Suppressor macrophage treated with lipopolysaccharide for 1 hour (primary cell): ENCODE measurements at regions not wholly inside any gene's neighbourhood (a gene's known extent, or its start where the extent isn't known, plus 50 kb on each side); places are given as distances from the start of the nearest gene placed in this dataset.

Experiments
- DNase-seq, 3 donors: peaks; one replicate each; pipeline ENCODE4 v3.0.0-alpha.2; 2020 to 2022

DNA sequence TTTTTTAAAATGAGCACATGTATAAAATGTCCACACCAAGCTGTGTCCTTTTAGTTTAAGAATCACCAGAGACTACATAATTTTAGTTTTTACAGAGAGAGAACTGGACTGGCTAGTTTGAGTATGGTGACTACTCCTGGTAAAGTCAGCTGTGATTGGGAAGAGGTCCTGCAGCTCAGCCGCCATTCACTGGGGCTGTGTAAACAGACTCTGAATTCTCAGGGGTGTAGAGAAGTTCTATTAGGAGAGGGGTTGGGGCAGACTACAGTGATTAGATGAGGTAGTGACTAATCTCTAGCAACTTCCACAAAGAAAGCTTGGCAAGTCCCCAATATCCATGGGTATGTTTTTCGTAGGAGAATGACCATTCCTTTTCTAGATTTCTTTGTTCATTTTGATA lies 341.2 kb upstream of the MAP3K7 start:
- DNase-seq, result no peak

- DNase-seq, result no peak
Measured at GRCh38 chr6:90925726-90926125, 338.9 kb upstream of the MAP3K7 start.

- DNase-seq, result no peak
Measured at GRCh38 chr6:90922325-90922724, 335.5 kb upstream of the MAP3K7 start.

- no peak for DNase-seq
Measured at GRCh38 chr6:90918361-90918760, 331.5 kb upstream of the MAP3K7 start.

DNA sequence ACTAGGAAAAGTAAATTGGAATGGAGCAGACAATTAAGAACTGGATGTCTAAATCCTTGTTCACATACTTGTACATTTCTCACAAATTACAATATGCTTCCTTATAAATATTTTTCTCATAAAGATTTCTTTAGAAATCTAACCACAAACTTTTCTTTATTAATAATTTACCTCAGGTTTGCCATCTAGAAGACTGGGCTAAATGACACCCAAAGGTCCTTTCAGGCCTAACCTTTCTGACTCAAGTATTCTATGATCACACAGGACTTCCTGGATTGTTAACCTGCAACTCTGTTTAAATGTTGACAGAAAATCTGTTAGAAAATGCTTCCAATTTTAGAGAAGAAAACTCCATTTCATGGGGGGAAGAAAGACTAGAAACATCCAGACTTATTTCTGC lies 330.5 kb upstream of the MAP3K7 start:
- DNase-seq, result no peak

- DNase-seq, result no peak
Measured at GRCh38 chr6:90916968-90917367, 330.1 kb upstream of the MAP3K7 start.

DNA sequence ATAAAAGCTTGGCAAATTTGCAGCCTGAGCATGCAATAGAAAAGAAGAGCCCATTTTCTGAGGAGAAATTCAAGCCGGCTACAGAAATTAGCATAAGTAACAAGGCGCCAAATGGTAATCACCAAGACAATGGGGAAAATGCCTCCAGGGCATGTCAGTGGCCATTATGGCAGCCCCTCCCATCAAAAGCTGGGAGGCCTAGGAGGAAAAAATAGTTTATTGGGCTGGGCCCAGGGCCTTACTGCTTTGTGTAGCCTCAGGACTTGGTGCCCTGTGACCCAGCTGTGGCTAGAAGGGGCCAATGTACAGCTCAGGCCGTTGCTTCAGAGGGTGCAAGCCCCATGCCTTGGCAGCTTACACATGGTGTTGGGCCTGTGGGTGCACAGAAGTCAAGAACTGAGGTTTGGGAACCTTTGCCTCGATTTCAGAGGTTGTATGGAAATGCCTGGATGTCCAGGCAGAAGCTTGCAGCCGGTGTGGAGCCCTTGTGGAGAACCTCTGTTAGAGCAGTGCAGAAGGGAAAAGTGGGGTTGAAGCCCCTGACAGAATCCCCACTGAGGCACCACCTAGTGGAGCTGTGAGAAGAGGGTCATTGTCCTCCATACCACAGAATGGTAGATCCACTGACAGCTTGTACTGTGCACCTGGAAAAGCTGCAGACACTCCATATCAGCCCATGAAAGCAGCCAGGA lies 328.5 kb upstream of the MAP3K7 start:
- DNase-seq, result no peak

- no peak for DNase-seq
Measured at GRCh38 chr6:90914312-90914711, 327.4 kb upstream of the MAP3K7 start.

DNA sequence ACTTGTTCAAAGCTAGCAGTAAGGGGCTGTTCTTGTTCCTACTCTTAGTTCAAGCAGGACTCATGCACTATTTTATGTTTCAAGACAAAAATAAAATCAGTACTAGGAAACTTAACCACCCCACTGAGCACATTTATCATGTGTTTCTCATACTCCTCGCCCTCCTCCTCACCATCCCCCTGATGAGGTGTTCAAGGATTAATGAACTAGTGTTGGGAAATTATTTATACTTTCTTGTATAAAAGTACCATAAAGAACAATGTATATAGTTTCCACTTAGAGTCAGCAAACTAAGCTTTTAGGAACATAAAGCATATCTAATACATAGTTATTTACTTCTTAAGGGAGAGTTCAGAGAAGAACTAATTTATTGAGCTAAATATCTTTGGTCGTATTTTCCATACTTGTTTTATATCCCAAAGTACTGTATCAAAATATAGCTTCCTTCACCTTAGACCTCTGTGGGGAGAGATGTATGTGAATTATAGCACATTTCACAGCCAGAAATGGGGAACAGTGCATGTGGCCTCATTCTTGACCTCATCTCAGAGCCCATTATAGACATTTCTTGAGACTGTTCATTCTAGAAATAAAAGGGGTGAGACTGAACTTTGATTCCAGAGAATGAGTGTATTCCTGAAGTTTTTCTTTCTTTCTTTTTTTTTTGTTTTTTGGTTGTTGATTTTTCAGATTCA lies 326.5 kb upstream of the MAP3K7 start:
- DNase-seq, result no peak

DNA sequence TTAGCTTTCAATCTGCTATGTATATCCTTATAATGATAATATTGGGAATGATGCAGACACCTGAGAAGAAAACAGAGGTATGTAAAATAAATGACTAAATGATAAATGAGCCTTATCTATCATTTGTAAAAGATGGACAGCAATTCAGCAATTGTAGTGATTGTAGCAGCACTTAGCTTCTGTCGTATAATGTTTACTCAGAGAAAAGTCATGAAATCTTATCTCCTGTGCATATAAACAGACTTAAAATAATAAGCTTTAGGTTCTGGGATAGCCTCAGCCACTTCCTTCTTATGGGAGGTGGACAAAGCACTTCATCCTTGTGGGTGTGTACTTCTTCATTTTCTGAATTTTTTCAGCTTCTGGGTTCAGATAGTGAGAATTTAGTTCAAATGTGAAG lies 324.8 kb upstream of the MAP3K7 start:
- DNase-seq, result no peak

DNA sequence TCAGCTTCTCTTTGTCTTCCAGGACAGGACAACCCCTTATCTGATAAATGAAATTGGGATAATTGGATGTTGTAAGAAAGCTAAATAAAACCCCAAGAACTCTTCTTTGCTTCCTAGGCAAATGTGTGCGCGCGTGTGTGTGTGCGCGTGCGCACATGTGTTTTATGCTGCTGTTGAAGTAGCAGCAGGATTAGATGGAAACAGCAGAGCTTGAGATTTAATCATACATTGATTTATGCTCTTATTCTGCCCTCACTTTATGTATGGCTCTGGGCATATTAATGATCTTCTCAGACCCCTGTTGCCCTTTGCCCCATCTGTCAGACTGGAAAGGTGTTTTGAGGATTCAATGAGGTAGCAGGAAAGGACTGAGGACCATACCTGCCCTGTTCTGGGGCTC lies 324.0 kb upstream of the MAP3K7 start:
- no peak for DNase-seq

- DNase-seq, result no peak
Measured at GRCh38 chr6:90907931-90908655, 321.2 kb upstream of the MAP3K7 start.

- no peak for DNase-seq
Measured at GRCh38 chr6:90905351-90905750, 318.5 kb upstream of the MAP3K7 start.

DNA sequence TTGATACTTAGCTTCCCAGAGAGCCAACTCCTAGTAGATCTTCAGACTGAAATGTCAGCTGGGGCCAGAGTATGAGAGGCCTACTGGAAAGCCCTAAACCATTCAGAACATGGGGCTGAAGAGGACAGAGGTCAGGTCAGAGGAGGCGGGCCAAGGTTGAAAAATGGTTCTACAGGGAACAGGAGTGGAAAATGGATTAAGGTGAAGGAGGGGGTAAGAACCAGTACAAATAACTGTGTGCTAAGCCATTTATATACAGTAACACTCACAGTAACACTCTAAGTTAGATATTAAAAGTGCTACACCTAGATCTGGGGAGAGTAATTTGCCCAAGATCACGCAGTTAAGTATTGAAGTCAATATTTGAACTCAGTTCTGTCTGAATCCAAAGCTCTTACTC lies 313.2 kb upstream of the MAP3K7 start:
- DNase-seq, result no peak

GRCh38 chr6:90898763-90899162 lies 311.9 kb upstream of the MAP3K7 start:
- no peak for DNase-seq

- no peak for DNase-seq
Measured at GRCh38 chr6:90896075-90896547, 309.2 kb upstream of the MAP3K7 start.

DNA sequence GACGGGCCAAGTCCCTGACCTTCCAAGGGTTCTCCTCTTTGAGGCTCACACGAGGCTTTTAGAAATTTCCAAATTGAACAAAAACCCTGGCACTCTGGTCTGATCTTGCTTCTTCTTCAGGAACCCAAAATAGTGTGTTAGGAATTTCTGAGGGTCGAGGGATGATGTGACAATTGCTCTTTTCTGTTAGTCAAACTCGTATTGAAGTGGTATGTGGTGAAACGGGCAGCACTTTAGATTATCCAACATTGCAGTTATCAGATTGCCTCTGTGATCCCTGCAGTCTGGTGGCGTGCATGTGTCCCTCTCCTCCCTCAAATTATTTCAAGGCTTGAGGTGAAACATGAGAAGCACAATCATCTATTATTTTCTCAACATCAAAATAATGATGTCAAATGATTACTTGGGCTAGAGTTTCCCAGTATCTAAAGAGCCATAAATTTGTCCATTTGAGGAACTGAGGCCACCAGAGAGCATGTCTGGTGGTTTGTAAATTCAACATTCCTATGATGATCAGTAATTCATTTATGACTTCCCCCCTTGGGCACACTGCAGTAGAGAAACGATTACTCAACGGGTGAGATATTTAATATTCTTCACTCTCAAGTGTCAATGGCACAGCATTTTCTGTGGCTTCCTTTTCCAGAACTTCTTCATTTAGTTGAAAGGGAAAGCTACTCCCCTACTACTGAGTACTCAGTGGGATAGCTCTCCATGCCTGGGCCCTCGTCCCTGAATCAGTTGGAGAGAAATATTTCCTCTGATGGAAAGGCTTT lies 308.6 kb upstream of the MAP3K7 start:
- DNase-seq, result no peak

DNA sequence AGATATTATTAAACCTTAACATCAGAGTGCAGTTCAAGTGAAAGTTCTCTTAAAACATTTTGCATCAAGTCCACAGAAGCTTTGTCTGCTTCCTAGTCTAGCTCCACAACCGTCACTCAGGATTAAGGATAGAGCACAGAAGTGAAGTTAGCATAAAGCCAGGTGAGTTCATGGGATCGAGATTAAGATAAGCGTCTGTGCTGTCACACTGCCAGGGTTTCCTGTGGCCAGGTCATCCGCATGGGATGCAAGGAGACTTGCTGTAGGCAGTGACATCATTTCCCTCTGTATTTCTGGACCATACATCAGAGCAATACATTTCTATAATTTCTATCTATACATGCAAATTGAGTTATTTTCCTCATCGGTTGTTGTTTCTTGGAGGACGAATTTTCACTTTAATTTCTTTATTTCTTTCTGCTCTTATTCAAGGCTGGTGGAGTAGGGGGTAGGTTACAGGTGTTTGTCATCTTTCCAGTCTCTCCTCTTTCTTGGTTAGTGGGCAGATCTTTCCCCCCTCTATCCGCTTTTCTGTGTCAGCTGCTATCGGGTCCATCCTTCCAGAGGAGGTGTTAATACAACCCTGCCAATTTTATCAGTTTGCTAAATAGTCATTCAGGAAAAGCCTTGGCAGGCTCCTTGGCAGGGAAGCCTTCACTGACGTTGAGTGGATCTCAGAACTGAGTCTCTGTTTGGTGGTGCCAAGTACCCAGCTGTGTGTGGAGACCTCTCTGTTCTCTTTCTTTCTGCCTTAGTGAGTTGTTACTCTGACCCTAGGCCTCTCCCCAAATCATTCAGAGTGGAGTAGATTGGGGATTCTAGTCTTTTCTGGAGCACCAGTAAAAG lies 307.6 kb upstream of the MAP3K7 start:
- DNase-seq, result no peak

DNA sequence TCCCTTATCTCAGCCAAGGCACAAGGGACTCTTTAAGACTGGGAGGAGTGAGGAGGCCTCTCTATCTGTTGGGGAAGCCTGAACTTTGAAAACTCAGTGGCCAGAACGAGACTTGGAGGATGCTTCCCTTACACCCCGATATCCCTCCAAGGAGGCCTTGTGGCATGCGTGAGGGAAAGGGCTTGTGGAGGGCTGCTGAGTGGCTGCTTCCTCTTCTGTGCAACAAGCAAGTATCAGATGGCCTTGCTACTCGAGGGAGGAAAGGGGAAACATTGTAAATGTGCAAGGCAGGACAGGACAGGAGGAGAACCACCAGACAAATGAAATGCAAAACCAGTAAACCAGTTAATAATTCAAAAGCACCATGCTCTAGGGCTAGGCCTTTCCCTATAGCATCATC lies 306.5 kb upstream of the MAP3K7 start:
- peak in 2 of 3 donors; percentile 2 to 5 for DNase-seq

GRCh38 chr6:90892271-90892670 lies 305.4 kb upstream of the MAP3K7 start:
- DNase-seq, result no peak

DNA sequence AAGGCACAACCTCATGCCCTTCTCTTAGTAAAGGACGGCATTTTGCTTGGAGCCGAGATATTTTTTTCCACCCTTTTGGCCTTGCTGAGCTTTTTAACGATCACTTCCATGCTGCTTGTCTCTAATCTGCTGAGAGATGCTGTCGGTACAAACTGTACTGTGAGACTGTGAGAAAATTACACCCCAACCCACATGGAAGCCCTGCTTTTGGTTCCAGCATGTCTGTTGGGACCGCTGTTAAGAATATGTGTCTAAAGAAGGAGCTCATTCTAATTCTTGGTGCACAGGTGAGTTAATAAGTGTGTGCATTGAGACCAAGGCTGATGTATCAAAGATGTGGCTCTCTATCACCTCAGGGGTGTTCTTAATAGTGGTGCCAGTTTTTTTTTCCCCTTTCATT lies 304.5 kb upstream of the MAP3K7 start:
- no peak for DNase-seq

DNA sequence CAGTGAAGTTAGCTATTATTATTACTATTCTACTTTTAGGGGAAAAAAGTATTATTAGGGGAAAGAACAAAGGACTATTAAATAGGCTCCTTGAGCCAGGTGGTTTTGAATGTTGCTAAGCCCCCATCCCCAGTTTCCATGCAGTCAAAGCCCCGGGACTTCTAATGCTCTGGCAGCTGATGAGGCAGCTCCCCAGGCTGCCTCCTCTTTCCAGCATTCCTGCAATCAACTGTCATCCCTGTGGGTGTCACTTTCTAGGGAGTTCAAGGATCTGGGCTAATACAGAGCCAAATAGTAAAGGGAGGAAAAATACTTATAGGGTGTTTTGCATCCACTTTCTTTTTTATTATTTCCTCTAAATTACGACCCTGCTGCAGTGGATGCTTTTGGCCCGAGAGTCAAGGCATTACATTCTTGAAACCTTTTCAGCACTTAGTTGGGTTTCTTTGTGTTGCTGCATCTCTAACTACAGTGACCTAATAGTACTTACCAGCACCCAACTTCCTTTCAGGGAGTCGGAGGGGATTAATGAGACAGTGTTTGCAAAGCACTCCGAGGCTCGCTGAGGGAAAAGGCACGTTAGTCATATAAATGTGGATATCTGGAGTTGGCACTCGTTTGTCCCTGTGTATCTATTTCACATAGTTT lies 303.9 kb upstream of the MAP3K7 start:
- no peak for DNase-seq
